GM18951 (cell line): ENCODE measurements at regions not wholly inside any gene's neighbourhood (a gene's known extent, or its start where the extent isn't known, plus 50 kb on each side); places are given as distances from the start of the nearest gene placed in this dataset.

Source experiments
- POLR2A ChIP-seq: IDR thresholded peaks from 4 replicates; pipeline ENCODE4 v1.6.1; 2011; ENCODE audit warnings: mild to moderate bottlenecking; ENCODE audit not compliant: insufficient read length, insufficient read depth; ENCODE audit errors: extremely low read depth
- in situ Hi-C: fragments of 300-500 bp; cut with MboI; formaldehyde crosslinking; loops from one replicate; pipeline ENCODE4 v1.12.0; 2022; ENCODE audit warnings: low sequenced_read_pairs, mixed read lengths, inconsistent platforms; ENCODE audit not compliant: unreplicated experiment

DNA sequence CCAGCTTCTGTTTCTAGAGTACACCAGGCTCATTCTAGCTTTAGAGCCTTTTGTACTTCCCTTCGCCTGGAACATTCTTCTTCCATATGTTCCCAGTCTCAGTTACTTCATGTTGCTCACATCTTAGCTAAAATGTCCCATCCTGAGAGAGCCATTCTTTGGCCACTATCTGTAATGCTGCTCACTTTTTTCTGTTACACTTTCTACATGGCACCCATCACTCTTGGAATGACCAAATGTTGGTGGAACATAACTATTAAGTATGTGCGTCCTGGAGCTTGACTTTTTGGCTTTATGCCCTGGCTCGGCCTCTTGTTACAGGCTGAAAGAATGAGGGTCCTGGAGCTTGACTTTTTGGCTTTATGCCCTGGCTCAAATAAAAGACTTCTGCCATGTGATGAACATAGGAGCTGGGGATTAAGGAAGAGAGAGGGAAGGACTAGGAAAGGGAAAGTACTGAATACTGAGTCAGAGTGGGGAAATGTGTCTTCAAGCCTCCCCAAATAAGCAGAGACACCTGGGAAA is 442.9 kb upstream of the ATP2B1 start:
- in situ Hi-C loops, result no loop called here

DNA sequence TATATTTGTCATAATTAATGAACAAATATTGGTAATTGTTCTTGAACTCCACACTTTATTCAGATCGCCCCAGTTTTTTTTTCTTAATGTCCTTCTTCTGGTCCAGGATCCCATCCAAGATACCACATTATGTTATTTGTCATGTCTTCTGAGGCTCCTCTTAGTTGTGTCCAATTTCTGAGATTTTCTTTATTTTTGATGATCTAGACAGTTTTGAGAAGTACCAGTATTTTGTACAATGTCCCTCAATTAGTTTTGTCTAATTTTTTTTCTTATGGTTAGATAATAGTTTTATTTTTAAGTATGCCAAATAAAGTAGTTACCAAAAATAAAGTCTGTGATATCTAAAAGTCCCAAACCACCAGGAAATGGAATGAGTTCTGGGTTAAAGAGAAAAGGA is 440.8 kb upstream of the ATP2B1 start:
- in situ Hi-C loops, result no loop called here
- TF ChIP-seq POLR2A, result no peak

More for the DNA sequence above, 442.9 kb upstream of the ATP2B1 start:
- TF ChIP-seq POLR2A, result no peak

DNA sequence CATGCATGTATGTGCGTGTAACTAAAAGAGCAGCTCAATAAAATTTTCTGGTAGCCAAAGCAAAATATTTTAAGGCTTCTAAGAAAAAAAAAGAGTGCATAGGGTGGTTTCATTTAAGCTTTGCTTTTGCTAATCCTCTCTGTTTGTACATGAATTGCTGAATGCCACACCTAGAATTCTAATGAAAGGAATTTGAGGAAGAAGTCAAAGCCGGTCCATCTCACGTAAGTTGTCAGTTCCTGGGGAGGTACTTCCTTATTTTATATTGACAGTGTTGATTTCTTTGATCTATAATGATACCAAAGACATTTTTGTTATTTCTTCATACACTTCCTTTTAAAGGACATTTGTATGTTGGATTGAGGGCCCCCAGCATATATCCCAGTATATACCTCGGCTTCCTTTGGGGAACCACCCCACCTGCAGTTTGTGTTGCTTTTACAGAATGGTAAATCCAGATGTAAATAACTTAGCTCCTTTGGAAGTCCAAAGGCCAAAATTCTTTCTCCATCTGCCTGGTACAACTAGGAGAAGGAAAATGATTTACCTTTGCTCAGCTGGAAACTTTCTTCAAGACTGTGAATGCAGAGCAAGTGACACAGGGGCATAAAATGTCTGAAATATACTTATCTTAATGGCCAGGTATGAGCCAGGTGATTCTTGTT is 420.9 kb upstream of the ATP2B1 start:
- in situ Hi-C loops, result no loop called here
- no peak for TF ChIP-seq POLR2A

DNA sequence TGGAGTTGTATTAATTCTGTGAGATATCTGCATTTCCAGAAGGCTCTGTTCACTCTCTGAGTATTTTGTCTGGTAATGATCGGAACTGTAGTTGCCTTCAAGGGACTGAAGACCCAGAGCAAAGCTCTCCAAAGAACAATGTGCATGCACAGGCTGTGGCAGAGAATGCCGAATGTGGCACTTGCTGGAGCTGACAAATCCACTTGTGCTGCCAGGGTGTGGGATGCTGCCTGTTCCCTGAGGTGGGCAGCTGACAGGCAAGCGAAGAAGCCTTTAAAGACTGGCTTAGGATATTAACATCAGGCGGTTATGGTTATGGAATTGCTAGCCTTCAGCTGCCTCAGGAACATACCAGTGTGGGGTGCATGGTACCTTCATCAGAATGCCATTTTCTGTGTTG is 419.9 kb upstream of the ATP2B1 start:
- in situ Hi-C loops, result no loop called here
- no peak for TF ChIP-seq POLR2A

DNA sequence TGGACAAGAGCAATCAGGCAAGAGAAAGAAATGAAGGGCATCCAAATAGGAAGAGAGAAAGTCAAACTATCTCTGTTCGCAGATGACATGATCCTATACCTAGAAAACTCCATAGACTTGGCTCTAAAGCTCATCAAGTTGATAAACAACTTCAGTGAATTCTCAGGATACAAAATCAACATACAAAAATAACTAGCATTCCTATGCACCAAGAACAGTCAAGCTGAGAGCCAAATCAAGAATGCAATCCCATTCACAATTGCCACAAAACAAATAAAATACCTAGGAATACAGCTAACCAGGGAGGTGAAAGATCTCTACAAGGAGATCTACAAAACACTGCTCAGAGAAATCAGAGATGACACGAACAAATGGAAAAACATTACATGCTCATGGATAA is 417.5 kb upstream of the ATP2B1 start:
- in situ Hi-C loops, result no loop called here
- TF ChIP-seq POLR2A, result no peak

DNA sequence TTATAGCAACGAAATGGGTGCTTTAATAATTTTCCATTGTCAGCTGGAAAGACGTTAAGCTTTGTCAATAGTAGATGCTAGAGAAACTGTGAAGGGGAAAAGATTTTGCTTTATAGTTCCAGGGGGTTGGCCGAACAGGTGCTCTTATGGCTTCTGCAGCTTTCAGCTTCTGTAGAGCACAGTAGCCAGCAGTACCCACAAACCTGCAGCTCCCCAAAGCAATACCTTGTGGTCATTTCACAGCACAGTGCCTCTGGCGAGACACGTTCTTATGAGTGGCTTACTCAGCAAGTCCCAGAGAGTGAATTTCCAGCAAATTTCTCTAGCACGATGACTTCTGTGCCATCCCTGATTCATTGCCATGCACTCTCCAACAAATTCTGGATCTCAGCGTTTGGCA is 416.3 kb upstream of the ATP2B1 start:
- in situ Hi-C loops, result no loop called here
- no peak for TF ChIP-seq POLR2A

DNA sequence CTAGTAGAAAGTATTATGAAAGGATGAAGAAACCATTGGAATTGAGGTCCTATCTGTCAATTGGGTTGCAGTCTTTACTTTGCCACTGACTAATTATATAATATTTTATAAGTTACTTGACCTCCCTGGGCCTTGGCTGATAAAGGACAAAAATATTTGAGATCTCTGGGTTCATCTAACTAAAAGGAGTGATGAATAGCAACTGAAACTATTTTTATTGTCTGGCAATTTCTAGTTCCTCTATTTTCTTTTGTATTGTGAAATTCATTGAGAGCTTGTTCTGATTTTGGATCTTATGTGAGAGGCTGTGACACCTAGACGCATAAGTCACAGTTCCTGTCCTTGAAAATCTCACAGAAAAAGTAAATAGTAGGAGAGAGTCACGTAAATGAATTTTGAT is 415.7 kb upstream of the ATP2B1 start:
- TF ChIP-seq POLR2A, result no peak
- in situ Hi-C loops, result no loop called here

DNA sequence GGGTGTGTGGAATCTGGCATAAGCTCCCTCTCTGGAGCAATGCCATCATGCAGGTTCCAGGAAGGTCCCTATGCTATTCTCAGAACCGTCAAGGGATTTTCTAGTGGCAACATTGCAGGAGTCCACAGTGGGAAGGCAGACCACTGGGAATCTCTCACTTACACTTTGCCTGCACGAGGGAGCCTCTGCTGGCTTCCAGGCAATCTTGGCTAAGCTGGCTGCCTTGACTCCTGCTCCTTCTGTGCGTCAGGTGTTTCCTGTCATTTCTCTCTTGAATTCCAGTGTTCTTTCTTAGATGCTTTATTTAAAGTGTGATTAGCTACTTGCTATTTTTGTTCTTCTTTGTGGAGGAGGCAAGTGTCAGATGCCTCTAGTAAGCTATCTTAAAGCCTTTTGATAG is 414.0 kb upstream of the ATP2B1 start:
- TF ChIP-seq POLR2A, result no peak
- in situ Hi-C loops, result no loop called here

DNA sequence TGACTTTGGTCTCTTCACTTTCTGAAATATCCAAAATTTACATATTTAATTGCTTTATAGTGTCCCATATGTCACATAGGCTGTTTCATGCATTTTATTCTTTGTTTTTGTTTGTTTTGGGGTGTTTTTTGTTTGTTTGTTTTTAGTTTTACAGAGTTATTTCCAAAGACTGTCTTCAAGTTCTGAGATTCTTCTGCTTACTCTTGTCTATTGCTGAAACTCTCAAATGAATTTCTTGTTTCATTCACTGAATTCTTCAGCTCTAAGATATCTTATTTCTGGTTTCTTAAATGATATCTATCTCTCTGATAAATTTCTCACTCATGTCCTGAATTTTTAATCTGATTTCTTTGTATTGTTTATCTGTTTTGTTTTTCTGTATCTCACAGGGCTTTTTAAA is 412.0 kb upstream of the ATP2B1 start:
- TF ChIP-seq POLR2A, result no peak
- in situ Hi-C loops, result no loop called here

DNA sequence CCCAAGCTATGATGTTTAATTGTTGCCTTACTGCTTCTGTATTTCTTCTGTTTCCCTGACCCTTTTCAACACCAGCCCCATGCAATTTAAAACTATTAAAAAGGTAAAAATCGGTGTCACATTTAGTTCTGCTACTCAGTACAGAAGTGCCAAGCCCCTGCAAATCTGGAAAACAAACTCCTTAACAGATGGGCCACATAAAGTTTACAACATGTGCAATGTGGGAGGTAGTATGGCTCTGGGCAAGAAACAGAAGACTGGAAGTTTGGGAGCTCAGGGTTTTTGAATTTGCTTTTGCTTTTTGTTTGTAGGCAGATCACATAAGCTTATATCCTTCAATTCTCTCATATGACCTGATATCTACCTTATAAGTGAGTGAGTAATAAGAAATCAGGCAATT is 404.0 kb upstream of the ATP2B1 start:
- in situ Hi-C loops, result no loop called here
- no peak for TF ChIP-seq POLR2A

DNA sequence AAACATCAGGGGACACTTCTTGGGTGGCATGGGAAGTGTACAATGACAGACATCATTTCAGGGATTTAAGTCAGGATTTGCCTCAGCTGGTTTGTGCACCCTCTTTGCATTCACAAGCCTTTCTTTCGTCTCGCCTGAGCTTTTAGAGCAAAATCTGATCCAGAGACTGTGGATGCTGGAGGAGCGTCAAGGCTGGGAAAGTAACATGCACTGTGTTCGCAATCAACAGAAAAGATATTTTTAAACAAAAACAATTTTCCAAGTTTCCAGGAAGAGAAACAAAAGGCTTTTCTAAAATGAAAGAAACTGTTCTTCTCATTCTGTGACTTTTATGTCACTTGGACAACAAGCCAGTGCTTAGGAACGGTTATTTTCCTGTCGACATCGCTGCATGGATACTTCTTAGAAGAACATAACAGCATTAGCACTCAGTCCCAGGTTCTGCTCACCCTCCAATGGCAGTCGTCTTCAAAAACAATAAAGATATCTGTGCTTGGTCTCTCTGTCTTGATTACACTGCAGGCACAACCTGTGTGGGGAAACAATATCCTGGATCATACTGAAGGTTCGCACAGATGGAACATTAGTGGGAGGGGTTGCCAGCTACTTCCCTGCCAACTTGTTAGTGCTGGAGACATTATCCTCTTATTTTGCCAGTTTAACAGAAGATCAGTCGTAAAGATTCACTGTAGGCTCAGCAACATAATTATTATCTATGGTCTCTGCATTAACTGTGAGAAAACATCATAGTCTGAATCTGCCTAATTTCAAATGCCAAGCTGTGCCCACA is 403.3 kb upstream of the ATP2B1 start:
- in situ Hi-C loops, result no loop called here
- no peak for TF ChIP-seq POLR2A

DNA sequence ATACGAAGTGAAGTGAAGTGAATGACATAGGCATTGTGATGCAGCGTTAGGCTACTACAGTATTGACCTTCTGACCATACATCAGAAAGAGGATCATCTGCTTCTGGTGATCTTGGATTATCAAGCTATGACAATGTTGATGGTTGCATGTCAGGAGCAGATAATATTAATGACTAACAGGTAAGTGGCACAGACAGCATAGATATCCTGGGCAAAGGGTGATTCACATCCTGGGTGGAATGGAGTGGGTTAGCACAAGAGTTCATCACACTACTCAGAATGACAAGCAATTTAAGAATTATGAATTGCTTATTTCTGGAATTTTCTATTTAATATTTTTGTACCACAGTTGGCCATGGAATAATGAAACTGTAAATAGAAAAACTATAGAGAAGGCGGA is 397.9 kb upstream of the ATP2B1 start:
- in situ Hi-C loops, result no loop called here

DNA sequence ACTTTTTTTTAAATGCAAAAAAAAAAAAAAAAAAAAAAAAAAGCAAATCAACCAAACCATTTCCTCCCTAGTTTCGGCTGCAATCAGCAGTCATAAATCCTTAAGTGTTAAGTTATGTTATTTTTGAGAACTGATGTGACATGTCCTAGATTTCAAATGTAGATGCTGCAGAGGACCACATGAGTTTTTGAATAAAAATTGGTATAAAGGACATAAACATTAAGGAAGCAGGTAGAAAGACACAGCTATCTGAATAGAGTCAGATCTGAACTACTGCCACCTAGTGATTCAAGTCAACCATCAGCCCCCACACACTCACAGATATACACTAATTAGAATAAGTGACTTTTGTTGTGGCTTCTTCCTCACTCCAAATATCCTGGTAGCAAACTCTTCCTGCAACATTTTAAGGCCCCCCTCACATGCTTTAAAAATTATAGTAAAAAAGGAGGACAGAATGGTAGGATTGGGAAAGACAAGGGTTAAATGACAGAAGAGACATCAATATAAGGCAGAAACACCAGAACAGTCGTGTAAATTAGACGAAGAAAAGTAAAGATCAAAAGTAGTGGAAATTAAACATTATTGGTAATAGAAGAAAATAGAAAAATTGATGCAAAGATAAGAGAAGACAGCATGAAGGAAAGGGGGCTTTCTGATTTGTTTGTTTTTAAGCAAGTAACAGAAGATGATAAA is 394.5 kb upstream of the ATP2B1 start:
- no peak for TF ChIP-seq POLR2A
- in situ Hi-C loops, result no loop called here

More for the DNA sequence above, 397.9 kb upstream of the ATP2B1 start:
- TF ChIP-seq POLR2A, result no peak
